WTC11 (cell line): ENCODE measurements at regions not wholly inside any gene's neighbourhood (a gene's known extent, or its start where the extent isn't known, plus 50 kb on each side); places are given as distances from the start of the nearest gene placed in this dataset.

Source experiments
- CTCF ChIP-seq: fragments of 200-600 bp; IDR thresholded peaks from 2 replicates; pipeline ENCODE4 v1.8.0; 2022; ENCODE audit warnings: antibody characterized with exemption
- MAX ChIP-seq: sonication (generic); formaldehyde crosslinking; IDR thresholded peaks from 2 replicates; pipeline ENCODE4 v1.8.0; 2022; ENCODE audit warnings: mild to moderate bottlenecking, missing genetic modification reagents

DNA sequence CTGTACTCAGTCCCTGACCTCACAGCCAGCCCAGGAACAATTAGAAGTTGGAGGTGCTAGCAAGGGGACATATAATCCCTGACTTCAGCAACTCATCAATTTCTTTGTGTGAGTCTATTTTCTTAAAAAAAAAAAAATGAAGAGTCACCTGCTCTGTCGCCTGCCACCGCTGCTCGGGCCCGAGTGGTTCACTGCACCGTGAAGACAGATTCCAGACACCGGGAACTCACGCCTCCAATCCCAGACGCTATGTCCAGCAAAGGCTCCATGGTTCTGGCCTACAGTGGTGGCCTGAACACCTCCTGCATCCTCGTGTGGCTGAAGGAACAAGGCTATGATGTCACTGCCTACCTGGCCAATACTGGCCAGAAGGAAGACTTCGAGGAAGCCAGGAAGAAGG lies 606.6 kb downstream of the PRELID2 start:
- TF ChIP-seq CTCF: no peak
- TF ChIP-seq MAX (CRISPR knock-in tag): no peak
